HepG2 (cell line): ENCODE measurements at regions not wholly inside any gene's neighbourhood (a gene's known extent, or its start where the extent isn't known, plus 50 kb on each side); places are given as distances from the start of the nearest gene placed in this dataset.

ENCODE experiments used
- ATAC-seq: fragments of 200-7000 bp; cut with Tn5 transposase; 3 replicates; pipeline ENCODE4 v1.9.1; 2020; ENCODE audit warnings: mild to moderate bottlenecking, moderate library complexity
- BruUV-seq: library from RNA; stranded (reverse); fragments of 400-500 nt; replicated peaks from 2 replicates; lab custom pipeline; 2021; lab: Mats Ljungman, UMichigan
- CTCF ChIA-PET: fragments of 300-600 bp; formaldehyde crosslinking; extraction: SDS; loops from one replicate; lab custom pipeline; 2021; ENCODE audit warnings: low total read pairs, inconsistent platforms, low intra/inter-chr PET ratio; lab: Yijun Ruan, JAX
- POLR2A ChIA-PET: fragments of 350-600 bp; sonication (Branson Sonifier 250); formaldehyde crosslinking; loops from one replicate; lab custom pipeline; 2020; ENCODE audit warnings: antibody characterized with exemption, inconsistent platforms; lab: Yijun Ruan, JAX
- DNase-seq: peaks from one replicate; pipeline ENCODE4 v3.0.0-alpha.2; 2015; ENCODE audit warnings: low spot score
- FAIRE-seq: peaks from 3 replicates; lab custom pipeline; 2011; peaks lifted over from hg19 to GRCh38; lab: Jason Lieb, UNC
- H2AFZ ChIP-seq: one replicate; pipeline ENCODE4 v1.6.1; 2011; ENCODE audit warnings: low read length, inconsistent platforms
- H3K27ac ChIP-seq: fragments of 300-600 bp; 3 replicates; pipeline ENCODE4 v1.8.0; 2011; ENCODE audit warnings: mixed run types, mild to moderate bottlenecking, mixed read lengths, low read length, inconsistent platforms; ENCODE audit not compliant: insufficient read depth; ENCODE audit errors: extremely low read length
- H3K27me3 ChIP-seq, 2 experiments: fragments of 200-600 bp in 1 of 2; 2 replicates in 1 of 2; 3 replicates in 1 of 2; pipeline versions ENCODE4 v1.6.0 to v1.8.0; 2011; ENCODE audit warnings: low read length in 2 of 2, mild to moderate bottlenecking in 2 of 2, moderate library complexity in 2 of 2, inconsistent platforms in 1 of 2; ENCODE audit not compliant: insufficient read depth in 2 of 2, control insufficient read depth in 1 of 2
- H3K36me3 ChIP-seq, 2 experiments: fragments of 200-600 bp in 1 of 2; replicated peaks in 1 of 2; 2 replicates in 1 of 2; 3 replicates in 1 of 2; pipeline versions ENCODE4 v1.5.1 to v1.8.0; 2011; ENCODE audit warnings: low read length in 2 of 2, inconsistent platforms in 1 of 2; ENCODE audit not compliant: insufficient read depth in 2 of 2, control insufficient read depth in 1 of 2
- H3K4me1 ChIP-seq: 2 replicates; pipeline ENCODE4 v1.5.1; 2012; ENCODE audit warnings: low read length, inconsistent platforms; ENCODE audit not compliant: insufficient read depth
- H3K4me2 ChIP-seq: 2 replicates; pipeline ENCODE4 v1.6.0; 2011; ENCODE audit warnings: low read depth, low read length, inconsistent platforms
- H3K4me3 ChIP-seq, 3 experiments: fragments of 200-600 bp in 1 of 3; sonication (generic), shearing (Covaris generic) in 1 of 3; replicated peaks in 1 of 3; 2 replicates each; pipeline ENCODE4 v1.5.1; 2011 to 2016; ENCODE audit warnings: low read length in 3 of 3, inconsistent platforms in 2 of 3, low read depth in 2 of 3, mild to moderate bottlenecking in 2 of 3, control low read depth in 1 of 3, mixed read lengths in 1 of 3; ENCODE audit not compliant: insufficient read depth in 1 of 3
- H3K79me2 ChIP-seq: one replicate; pipeline ENCODE4 v1.6.1; 2011; ENCODE audit warnings: low read length, inconsistent platforms; ENCODE audit not compliant: insufficient read depth
- H3K9ac ChIP-seq: 2 replicates; pipeline ENCODE4 v1.6.0; 2011; ENCODE audit warnings: mild to moderate bottlenecking, low read depth, low read length, inconsistent platforms; ENCODE audit not compliant: insufficient read depth
- H3K9me3 ChIP-seq: 2 replicates; pipeline ENCODE4 v1.5.1; 2012; ENCODE audit warnings: mild to moderate bottlenecking, low read length
- H4K20me1 ChIP-seq: 2 replicates; pipeline ENCODE4 v1.6.0; 2011; ENCODE audit warnings: inconsistent platforms, mild to moderate bottlenecking, low read length, moderate library complexity; ENCODE audit not compliant: insufficient read depth
- ATRX ChIP-seq: sonication (generic); formaldehyde crosslinking; IDR thresholded peaks from 2 replicates; pipeline ENCODE4 v1.4.0; 2020; ENCODE audit warnings: missing genetic modification reagents, borderline replicate concordance
- BHLHE40 ChIP-seq: IDR thresholded peaks from 2 replicates; pipeline ENCODE4 v1.6.1; 2011; ENCODE audit warnings: low read length, improper control_type of control experiment
- CEBPB ChIP-seq: IDR thresholded peaks from 2 replicates; pipeline ENCODE4 v1.6.1; 2011; ENCODE audit warnings: low read depth, low read length, improper control_type of control experiment, borderline replicate concordance
- ETV6 ChIP-seq: sonication (generic); formaldehyde crosslinking; conservative IDR thresholded peaks from 2 replicates; pipeline ENCODE4 v1.4.0; 2020; ENCODE audit warnings: missing genetic modification reagents
- KLF6 ChIP-seq: IDR thresholded peaks from 2 replicates; pipeline ENCODE4 v1.8.0; 2016; ENCODE audit warnings: missing biosample characterization, missing genetic modification reagents
- MIXL1 ChIP-seq: IDR thresholded peaks from 2 replicates; pipeline ENCODE4 v1.6.1; 2016
- MLXIP ChIP-seq: sonication (generic); formaldehyde crosslinking; IDR thresholded peaks from 2 replicates; pipeline ENCODE4 v1.9.0; 2021; ENCODE audit warnings: missing genetic modification reagents, borderline replicate concordance
- NFE2 ChIP-seq: sonication (generic); formaldehyde crosslinking; IDR thresholded peaks from 2 replicates; pipeline ENCODE4 v1.4.0; 2020; ENCODE audit warnings: missing genetic modification reagents
- RERE ChIP-seq: IDR thresholded peaks from 2 replicates; pipeline ENCODE4 v1.6.1; 2016; ENCODE audit warnings: low read depth, missing genetic modification reagents, missing compliant biosample characterization
- SNRNP70 ChIP-seq: fragments of 200-400 bp; formaldehyde crosslinking; IDR thresholded peaks from 2 replicates; pipeline ENCODE4 v1.6.1; 2017; ENCODE audit warnings: mild to moderate bottlenecking, low read depth, low read length, moderate library complexity
- ZNF280B ChIP-seq: sonication (generic); formaldehyde crosslinking; IDR thresholded peaks from 2 replicates; pipeline ENCODE4 v1.5.0; 2020; ENCODE audit warnings: missing genetic modification reagents, mild to moderate bottlenecking, borderline replicate concordance
- ZNF556 ChIP-seq: sonication (generic); formaldehyde crosslinking; IDR thresholded peaks from 2 replicates; pipeline ENCODE4 v1.4.0; 2020; ENCODE audit warnings: mild to moderate bottlenecking, missing genetic modification reagents, borderline replicate concordance
- ZNF598 ChIP-seq: sonication (generic); formaldehyde crosslinking; IDR thresholded peaks from 2 replicates; pipeline ENCODE4 v1.5.1; 2020; ENCODE audit warnings: mild to moderate bottlenecking, missing genetic modification reagents, borderline replicate concordance
- ZNF720 ChIP-seq: sonication (generic); formaldehyde crosslinking; IDR thresholded peaks from 2 replicates; pipeline ENCODE4 v1.4.0; 2020; ENCODE audit warnings: missing genetic modification reagents
- ZNF776 ChIP-seq: sonication (generic); formaldehyde crosslinking; IDR thresholded peaks from 2 replicates; pipeline ENCODE4 v1.4.0; 2020; ENCODE audit warnings: mild to moderate bottlenecking, missing genetic modification reagents
- WGBS: methylation state at CpG from one replicate; pipeline ENCODE4 v1.1.6; 2017; ENCODE audit warnings: low lambda C conversion rate; 5-methylcytosine and 5-hydroxymethylcytosine counted together
- in situ Hi-C: cut with HindIII; loops from 2 replicates; pipeline ENCODE4 v1.10.0; 2017; ENCODE audit warnings: low pct_unique_long_range_greater_than_20kb; ENCODE audit not compliant: extremely low pct_ligation_motif_present
- intact Hi-C: fragments of 100-400 bp; cut with micrococcal nuclease; formaldehyde crosslinking; loops from one replicate; pipeline ENCODE4 v1.10.0; 2022; ENCODE audit not compliant: unreplicated experiment

- intact Hi-C loops, result no loop called here
- no peak overlapping the region for H3K27ac ChIP-seq
- no peaks in the 10 kb centered on the region for H3K27me3 ChIP-seq
- H3K9ac ChIP-seq, result no peak overlapping the region
- no peaks in the 10 kb centered on the region for H3K9me3 ChIP-seq
- 3% methylated on average over 2 of the region's 2 CpGs for WGBS
- no peaks in the 10 kb centered on the region for H3K4me1 ChIP-seq
- no peaks in the 10 kb centered on the region for H3K79me2 ChIP-seq
- no peak for ATAC-seq
- no peak for TF ChIP-seq MLXIP
- no peak for TF ChIP-seq ZNF280B (CRISPR knock-in tag)
- no peak for TF ChIP-seq ATRX (CRISPR knock-in tag)
- no peak for TF ChIP-seq RERE (CRISPR knock-in tag)
- TF ChIP-seq ZNF720, result no peak
- TF ChIP-seq NFE2 (CRISPR knock-in tag), result no peak
- TF ChIP-seq MIXL1, result no peak
- no peak for TF ChIP-seq ZNF556 (CRISPR knock-in tag)
- no peak for TF ChIP-seq KLF6
- no peak for TF ChIP-seq BHLHE40
- no peak for TF ChIP-seq SNRNP70
- TF ChIP-seq ETV6, result no peak
- TF ChIP-seq ZNF776 (CRISPR knock-in tag), result no peak
- no peak for TF ChIP-seq CEBPB
- TF ChIP-seq ZNF598 (CRISPR knock-in tag), result no peak
- no peaks in the 10 kb centered on the region for H3K36me3 ChIP-seq
- no peak for DNase-seq
- H4K20me1 ChIP-seq, result no peaks in the 10 kb centered on the region
- CTCF ChIA-PET, result no interaction called here
- no peak overlapping the region for H3K4me2 ChIP-seq
- in situ Hi-C loops, result no loop called here
- FAIRE-seq, result no peak
- no peak overlapping the region for H2AFZ ChIP-seq
- no peak overlapping the region for H3K4me3 ChIP-seq
- no TSS peak for BruUV-seq
- POLR2A ChIA-PET, result no interaction called here
Observed at GRCh38 chr5:99795031-99795430, 740.1 kb upstream of the FAM174A start.
